RWPE2 (cell line): ENCODE measurements at regions not wholly inside any gene's neighbourhood (a gene's known extent, or its start where the extent isn't known, plus 50 kb on each side); places are given as distances from the start of the nearest gene placed in this dataset.
"Not testable (repeated sequence)": the region's sequence is repeated elsewhere in the genome, so short reads cannot be mapped to it uniquely, and the experiment has no call there.

Source experiments
- ATAC-seq: fragments of 200-7000 bp; cut with Tn5 transposase; 3 replicates; pipeline ENCODE4 v1.9.1; 2021; ENCODE audit warnings: low read depth
- DNase-seq: peaks from one replicate; pipeline ENCODE4 v3.0.0-alpha.2; 2020; ENCODE audit warnings: low spot score
- H3K27ac ChIP-seq: fragments of 450-650 bp; 2 replicates; pipeline ENCODE4 v1.5.1; 2017; ENCODE audit warnings: mild to moderate bottlenecking; ENCODE audit not compliant: poor library complexity, severe bottlenecking
- H3K27me3 ChIP-seq: fragments of 250-450 bp; sonication (Bioruptor Pico); 2 replicates; pipeline ENCODE4 v1.5.1; 2021; ENCODE audit warnings: mild to moderate bottlenecking, moderate library complexity; ENCODE audit not compliant: insufficient read depth, poor library complexity, severe bottlenecking
- H3K36me3 ChIP-seq: fragments of 250-450 bp; sonication (Bioruptor Pico); 2 replicates; pipeline ENCODE4 v1.5.1; 2020; ENCODE audit warnings: low read depth, mild to moderate bottlenecking, moderate library complexity
- H3K4me1 ChIP-seq: fragments of 250-450 bp; sonication (Bioruptor Pico); 2 replicates; pipeline ENCODE4 v1.5.1; 2021; ENCODE audit warnings: mild to moderate bottlenecking, moderate library complexity; ENCODE audit not compliant: insufficient read depth, poor library complexity, severe bottlenecking
- H3K4me3 ChIP-seq: fragments of 250-450 bp; sonication (Bioruptor Pico); 2 replicates; pipeline ENCODE4 v1.5.1; 2021; ENCODE audit warnings: mild to moderate bottlenecking, moderate library complexity; ENCODE audit not compliant: severe bottlenecking
- H3K9me3 ChIP-seq: fragments of 250-450 bp; sonication (Bioruptor Pico); 2 replicates; pipeline ENCODE4 v1.5.1; 2021; ENCODE audit warnings: mild to moderate bottlenecking, moderate library complexity; ENCODE audit not compliant: severe bottlenecking
- TF ChIP-seq, protein P1 (sequence below): fragments of 450-650 bp; IDR thresholded peaks from one replicate; pipeline ENCODE4 v1.5.1; 2017; ENCODE audit warnings: mild to moderate bottlenecking, moderate library complexity; ENCODE audit not compliant: poor library complexity, severe bottlenecking

DNA sequence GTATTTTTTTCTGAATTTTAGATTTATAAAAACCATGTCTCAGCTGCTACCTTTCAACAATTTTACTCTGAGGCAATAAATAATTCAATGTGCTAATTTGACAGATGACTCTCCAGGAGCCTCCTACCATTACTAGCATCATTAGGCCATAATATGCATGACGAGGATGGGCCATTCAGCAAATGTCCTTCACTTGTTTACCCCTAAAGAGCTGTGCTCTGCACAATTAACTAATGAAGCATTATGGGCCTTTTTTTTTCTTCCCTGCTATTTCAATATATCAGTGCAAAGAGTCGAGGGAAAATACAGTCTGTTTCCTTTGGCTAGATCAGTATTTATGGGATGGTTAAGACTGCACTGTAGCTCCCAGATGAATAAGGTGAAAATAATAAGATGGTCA is 627.2 kb downstream of the ISL1 start:
- TF ChIP-seq, protein P1, sequence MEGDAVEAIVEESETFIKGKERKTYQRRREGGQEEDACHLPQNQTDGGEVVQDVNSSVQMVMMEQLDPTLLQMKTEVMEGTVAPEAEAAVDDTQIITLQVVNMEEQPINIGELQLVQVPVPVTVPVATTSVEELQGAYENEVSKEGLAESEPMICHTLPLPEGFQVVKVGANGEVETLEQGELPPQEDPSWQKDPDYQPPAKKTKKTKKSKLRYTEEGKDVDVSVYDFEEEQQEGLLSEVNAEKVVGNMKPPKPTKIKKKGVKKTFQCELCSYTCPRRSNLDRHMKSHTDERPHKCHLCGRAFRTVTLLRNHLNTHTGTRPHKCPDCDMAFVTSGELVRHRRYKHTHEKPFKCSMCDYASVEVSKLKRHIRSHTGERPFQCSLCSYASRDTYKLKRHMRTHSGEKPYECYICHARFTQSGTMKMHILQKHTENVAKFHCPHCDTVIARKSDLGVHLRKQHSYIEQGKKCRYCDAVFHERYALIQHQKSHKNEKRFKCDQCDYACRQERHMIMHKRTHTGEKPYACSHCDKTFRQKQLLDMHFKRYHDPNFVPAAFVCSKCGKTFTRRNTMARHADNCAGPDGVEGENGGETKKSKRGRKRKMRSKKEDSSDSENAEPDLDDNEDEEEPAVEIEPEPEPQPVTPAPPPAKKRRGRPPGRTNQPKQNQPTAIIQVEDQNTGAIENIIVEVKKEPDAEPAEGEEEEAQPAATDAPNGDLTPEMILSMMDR = no peak
- ATAC-seq = no peak
- H3K36me3 ChIP-seq = no peaks in the 10 kb centered on the region
- DNase-seq = no peak
- peaks cover 3% of the 10 kb centered on the region for H3K27me3 ChIP-seq
- no peaks in the 10 kb centered on the region for H3K9me3 ChIP-seq
- H3K4me3 ChIP-seq = no peak overlapping the region
- no peaks in the 10 kb centered on the region for H3K4me1 ChIP-seq
- no peak overlapping the region for H3K27ac ChIP-seq

DNA sequence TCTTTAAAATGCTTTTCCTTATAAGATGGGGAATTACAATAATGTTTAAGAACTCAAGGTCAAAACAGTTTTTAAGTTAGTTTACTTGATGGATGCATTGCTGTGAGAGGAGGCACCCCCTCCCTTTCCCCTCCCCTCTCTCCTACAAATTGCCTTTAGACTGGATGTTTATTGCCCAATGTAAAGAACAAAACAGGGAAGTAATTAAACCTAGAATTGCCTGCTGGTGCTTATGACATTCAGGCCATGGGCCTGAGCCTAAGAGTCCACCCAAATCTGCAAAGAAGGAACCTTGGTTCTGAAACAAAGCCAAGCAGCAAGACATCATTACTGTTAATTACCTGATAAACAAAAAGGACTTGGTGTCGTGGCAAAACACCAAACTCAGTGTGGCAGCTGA is 630.3 kb downstream of the ISL1 start:
- Histone ChIP-seq H3K4me3 (no peak overlapping the region), H3K36me3 (no peaks in the 10 kb centered on the region), H3K9me3 (no peaks in the 10 kb centered on the region), H3K4me1 (no peaks in the 10 kb centered on the region), H3K27me3 (peaks cover 8% of the 10 kb centered on the region), H3K27ac (no peak overlapping the region)
- TF ChIP-seq, protein P1 = no peak
- no peak for ATAC-seq
- no peak for DNase-seq

DNA sequence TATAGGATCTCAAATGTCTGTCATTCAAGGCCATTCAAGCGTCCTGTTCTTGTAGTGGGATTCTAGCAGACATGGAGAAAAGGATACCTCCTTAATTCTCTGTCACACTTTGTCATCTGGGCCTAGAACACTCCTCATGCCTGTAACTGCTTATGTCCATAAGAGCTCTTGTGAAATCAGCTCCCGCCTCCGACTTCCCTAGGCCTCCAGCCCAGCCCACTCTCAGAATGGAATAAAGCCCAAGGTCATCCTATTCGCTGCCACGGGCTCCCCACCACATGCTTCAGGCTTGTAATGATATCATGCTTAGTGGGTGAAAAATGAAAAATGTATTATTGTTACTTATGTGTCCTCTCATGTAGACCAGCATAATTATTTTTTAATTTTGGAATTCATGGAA is 632.5 kb downstream of the ISL1 start:
- no peak for DNase-seq
- no peaks in the 10 kb centered on the region for H3K36me3 ChIP-seq
- no peak overlapping the region for H3K27ac ChIP-seq

DNA sequence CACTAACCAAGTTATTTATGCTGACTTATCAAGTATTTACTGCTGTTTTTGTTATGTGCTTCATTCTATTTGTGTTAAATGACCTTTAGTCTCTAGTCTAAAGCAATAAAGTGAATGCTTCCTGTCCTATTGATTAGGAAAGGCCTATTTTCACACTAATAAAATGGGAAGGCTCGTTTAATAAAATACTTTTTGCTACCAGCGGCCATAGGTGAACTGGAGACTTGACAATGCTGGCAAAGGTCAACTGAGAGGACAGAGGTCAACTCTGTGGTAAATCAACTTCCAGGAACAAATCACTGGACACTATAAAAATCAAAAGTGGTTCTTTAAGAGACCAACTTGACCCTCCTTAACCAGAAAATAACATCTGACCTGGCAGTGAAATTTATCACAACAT is 634.3 kb downstream of the ISL1 start:
- Histone ChIP-seq H3K27ac (no peak overlapping the region), H3K4me1 (no peaks in the 10 kb centered on the region), H3K4me3 (no peak overlapping the region), H3K9me3 (no peaks in the 10 kb centered on the region), H3K36me3 (no peaks in the 10 kb centered on the region), H3K27me3 (peaks cover 5% of the 10 kb centered on the region)
- ATAC-seq (no peak), DNase-seq (no peak)
- TF ChIP-seq, protein P1 = no peak

More for the DNA sequence above, 632.5 kb downstream of the ISL1 start:
- Histone ChIP-seq H3K27me3 (peaks cover 8% of the 10 kb centered on the region), H3K9me3 (no peaks in the 10 kb centered on the region), H3K4me1 (no peaks in the 10 kb centered on the region), H3K4me3 (no peak overlapping the region)
- TF ChIP-seq, protein P1 = no peak
- ATAC-seq = no peak

DNA sequence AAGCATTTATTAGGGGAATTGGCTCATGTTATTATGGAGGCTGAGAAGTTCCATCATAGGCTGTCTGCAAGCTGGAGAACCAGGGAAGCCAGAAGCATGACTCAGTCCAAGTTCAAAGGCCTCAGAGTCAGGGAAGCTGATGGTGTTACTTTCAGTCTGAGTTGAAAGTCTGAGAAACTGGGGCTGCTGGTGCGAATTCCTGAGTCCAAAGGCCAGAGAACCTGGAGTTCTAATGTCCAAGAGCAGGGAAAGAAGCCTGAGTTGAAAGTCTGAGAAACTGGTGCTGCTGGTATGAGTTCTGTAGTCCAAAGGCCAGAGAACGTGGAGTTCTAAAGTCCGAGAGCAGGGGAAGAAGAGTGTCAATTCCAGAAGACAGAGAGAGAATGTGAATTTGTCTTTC is 641.1 kb downstream of the ISL1 start:
- no peak for DNase-seq
- H3K4me1 ChIP-seq = no peaks in the 10 kb centered on the region
- H3K36me3 ChIP-seq = no peaks in the 10 kb centered on the region
- H3K4me3 ChIP-seq = no peak overlapping the region
- H3K9me3 ChIP-seq = no peaks in the 10 kb centered on the region
- no peak overlapping the region for H3K27ac ChIP-seq
- TF ChIP-seq, protein P1 = no peak
- ATAC-seq = no peak
- no peaks in the 10 kb centered on the region for H3K27me3 ChIP-seq

DNA sequence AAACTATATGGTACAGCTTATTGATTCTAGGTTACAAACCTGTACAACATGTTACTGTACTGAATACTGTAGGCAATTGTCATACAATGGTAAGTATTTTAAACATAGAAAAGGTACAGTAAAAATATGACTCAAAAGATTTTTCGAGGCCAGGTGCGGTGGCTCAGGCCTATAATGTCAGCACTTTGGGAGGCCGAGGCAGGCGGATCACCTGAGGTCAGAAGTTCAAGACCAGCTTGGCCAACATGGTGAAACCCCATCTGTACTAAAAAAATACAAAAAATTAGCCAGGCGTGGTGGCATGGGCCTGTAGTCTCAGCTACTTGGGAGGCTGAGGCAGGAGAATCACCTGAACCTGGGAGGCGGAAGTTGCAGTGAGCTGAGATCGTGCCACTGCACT is 646.6 kb downstream of the ISL1 start:
- not testable (repeated sequence) for DNase-seq, H3K4me3 ChIP-seq, H3K4me1 ChIP-seq, H3K27me3 ChIP-seq, ATAC-seq, H3K36me3 ChIP-seq, H3K9me3 ChIP-seq, H3K27ac ChIP-seq
